ENCODE measurements at regions not wholly inside any gene's neighbourhood (a gene's known extent, or its start where the extent isn't known, plus 50 kb on each side); places are given as distances from the start of the nearest gene placed in this dataset.

GRCh38 chr13:106626473-106626872, 58.5 kb upstream of the ARGLU1 start:
- TF ChIP-seq CTCF (IDR thresholded peaks at IDR 0.05) (no peak), POLR2A (IDR thresholded peaks at IDR 0.05) (no peak)

All from thyroid gland (tissue), 4 donors.